PFSK-1 (cell line): ENCODE measurements at regions not wholly inside any gene's neighbourhood (a gene's known extent, or its start where the extent isn't known, plus 50 kb on each side); places are given as distances from the start of the nearest gene placed in this dataset.

Experiments
- POLR2AphosphoS5 ChIP-seq: IDR thresholded peaks from 2 replicates; pipeline ENCODE4 v1.6.1; 2012; ENCODE audit warnings: low read depth, mild to moderate bottlenecking, control low read depth, low read length, moderate library complexity
- SIN3A ChIP-seq: IDR thresholded peaks from 2 replicates; pipeline ENCODE4 v1.6.1; 2012; ENCODE audit warnings: mild to moderate bottlenecking, low read length, moderate library complexity, borderline replicate concordance; ENCODE audit not compliant: insufficient read depth
- TAF1 ChIP-seq: IDR thresholded peaks from 2 replicates; pipeline ENCODE4 v1.6.1; 2012; ENCODE audit warnings: low read length, control low read depth, borderline replicate concordance; ENCODE audit not compliant: insufficient read depth

DNA sequence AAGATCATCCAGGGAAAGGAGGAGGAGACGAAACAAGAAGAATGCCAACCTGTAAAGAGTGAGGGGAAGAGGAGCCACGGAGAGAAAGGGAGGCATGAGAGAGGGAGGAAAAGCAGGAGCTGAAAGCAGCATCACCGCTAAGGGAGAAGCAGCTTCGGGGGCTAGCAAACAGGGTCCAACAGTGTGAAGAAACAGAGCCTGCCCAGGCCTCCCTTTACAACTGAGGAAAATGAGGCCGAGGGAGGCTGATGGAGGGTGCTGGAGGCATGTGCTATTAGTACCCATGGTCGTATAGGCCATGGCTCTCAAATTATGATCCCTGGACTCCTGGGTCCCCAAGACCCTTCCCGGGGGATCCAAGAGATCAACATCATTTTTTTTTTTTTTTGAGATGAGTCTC is 50.4 kb upstream of the ASPRV1 start:
- TF ChIP-seq POLR2AphosphoS5 (no peak), TAF1 (no peak), SIN3A (no peak)
